ENCODE measurements at regions not wholly inside any gene's neighbourhood (a gene's known extent, or its start where the extent isn't known, plus 50 kb on each side); places are given as distances from the start of the nearest gene placed in this dataset.

GRCh38 chr22:27206374-27207133 lies 549.2 kb downstream of the MIAT start:
- TF ChIP-seq, protein P1, sequence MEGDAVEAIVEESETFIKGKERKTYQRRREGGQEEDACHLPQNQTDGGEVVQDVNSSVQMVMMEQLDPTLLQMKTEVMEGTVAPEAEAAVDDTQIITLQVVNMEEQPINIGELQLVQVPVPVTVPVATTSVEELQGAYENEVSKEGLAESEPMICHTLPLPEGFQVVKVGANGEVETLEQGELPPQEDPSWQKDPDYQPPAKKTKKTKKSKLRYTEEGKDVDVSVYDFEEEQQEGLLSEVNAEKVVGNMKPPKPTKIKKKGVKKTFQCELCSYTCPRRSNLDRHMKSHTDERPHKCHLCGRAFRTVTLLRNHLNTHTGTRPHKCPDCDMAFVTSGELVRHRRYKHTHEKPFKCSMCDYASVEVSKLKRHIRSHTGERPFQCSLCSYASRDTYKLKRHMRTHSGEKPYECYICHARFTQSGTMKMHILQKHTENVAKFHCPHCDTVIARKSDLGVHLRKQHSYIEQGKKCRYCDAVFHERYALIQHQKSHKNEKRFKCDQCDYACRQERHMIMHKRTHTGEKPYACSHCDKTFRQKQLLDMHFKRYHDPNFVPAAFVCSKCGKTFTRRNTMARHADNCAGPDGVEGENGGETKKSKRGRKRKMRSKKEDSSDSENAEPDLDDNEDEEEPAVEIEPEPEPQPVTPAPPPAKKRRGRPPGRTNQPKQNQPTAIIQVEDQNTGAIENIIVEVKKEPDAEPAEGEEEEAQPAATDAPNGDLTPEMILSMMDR (IDR thresholded peaks at IDR 0.05): no peak
- Histone ChIP-seq H3K36me3 (no peaks in the 10 kb centered on the region), H3K27ac (peak overlapping the region in 1 of 2 donors; percentile 16), H3K9me3 (no peaks in the 10 kb centered on the region), H3K27me3 (no peaks in the 10 kb centered on the region), H3K4me3 (no peak overlapping the region), H3K4me1 (peaks cover 0 to 50% (median 15%) of the 10 kb centered on the region in 4 donors)
- no peak for DNase-seq
- intact Hi-C loops (cut with DNase I; ENCODE audit: low total_unique reads): no loop called here

GRCh38 chr22:27207266-27207665 lies 549.9 kb downstream of the MIAT start:
- no peaks in the 10 kb centered on the region for H3K36me3 ChIP-seq
- intact Hi-C loops (cut with DNase I; ENCODE audit: low total_unique reads): no loop called here
- no peak for DNase-seq
- H3K4me3 ChIP-seq: no peak overlapping the region
- no peak overlapping the region for H3K27ac ChIP-seq
- no peaks in the 10 kb centered on the region for H3K9me3 ChIP-seq
- TF ChIP-seq, protein P1 (IDR thresholded peaks at IDR 0.05): no peak
- H3K4me1 ChIP-seq: peaks cover 0 to 52% (median 17%) of the 10 kb centered on the region in 4 donors
- no peaks in the 10 kb centered on the region for H3K27me3 ChIP-seq

GRCh38 chr22:27207907-27208306 lies 550.5 kb downstream of the MIAT start:
- TF ChIP-seq, protein P1 (IDR thresholded peaks at IDR 0.05): no peak
- Histone ChIP-seq H3K9me3 (no peaks in the 10 kb centered on the region), H3K36me3 (no peaks in the 10 kb centered on the region), H3K4me1 (peaks cover under 1 to 49% (median 13%) of the 10 kb centered on the region in 4 donors), H3K4me3 (no peak overlapping the region), H3K27me3 (no peaks in the 10 kb centered on the region), H3K27ac (no peak overlapping the region)
- intact Hi-C loops (cut with DNase I; ENCODE audit: low total_unique reads): no loop called here
- peak; percentile 42 to 81 for DNase-seq

DNA sequence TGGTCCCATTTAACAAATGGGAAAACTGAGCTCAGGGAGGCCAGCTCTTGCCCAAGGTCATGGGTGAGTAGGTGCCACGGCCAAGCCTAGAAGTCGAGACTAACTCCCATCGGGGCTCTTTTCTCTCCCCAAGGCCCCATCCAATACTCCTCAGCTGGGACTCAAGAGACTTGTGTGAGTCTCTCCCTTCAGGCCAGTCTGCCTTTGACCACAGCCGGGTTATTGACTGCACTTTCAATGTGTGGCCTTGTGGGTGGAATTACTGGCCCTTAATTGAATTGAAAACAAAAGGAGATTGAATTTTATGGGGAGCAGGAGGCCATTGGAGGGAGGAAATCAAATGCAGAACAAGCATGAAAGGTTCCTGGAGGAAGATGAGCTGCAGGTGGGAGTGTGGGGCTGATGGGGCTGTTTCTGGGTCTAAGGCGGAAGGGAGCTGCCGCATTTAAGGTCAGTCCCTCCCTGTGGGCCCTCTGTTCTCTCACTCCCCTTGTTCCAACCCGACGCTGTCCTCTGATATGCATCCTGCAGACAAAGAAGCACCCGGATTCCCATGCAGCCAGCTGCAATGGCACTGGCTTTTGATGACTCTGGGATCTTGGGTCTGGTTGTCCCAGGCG lies 552.8 kb downstream of the MIAT start:
- no peaks in the 10 kb centered on the region for H3K36me3 ChIP-seq
- intact Hi-C loops (cut with DNase I; ENCODE audit: low total_unique reads): loop anchor here (5.0 kb wide), 1 partner anchor 103 kb away; no protein-coding TSS in a partner anchor
- H3K27ac ChIP-seq: no peak overlapping the region
- H3K9me3 ChIP-seq: no peaks in the 10 kb centered on the region
- peaks cover 13 to 65% (median 30%) of the 10 kb centered on the region in 4 donors for H3K4me1 ChIP-seq
- H3K27me3 ChIP-seq: no peaks in the 10 kb centered on the region
- H3K4me3 ChIP-seq: no peak overlapping the region
- no peak for DNase-seq
- TF ChIP-seq, protein P1 (IDR thresholded peaks at IDR 0.05): no peak

DNA sequence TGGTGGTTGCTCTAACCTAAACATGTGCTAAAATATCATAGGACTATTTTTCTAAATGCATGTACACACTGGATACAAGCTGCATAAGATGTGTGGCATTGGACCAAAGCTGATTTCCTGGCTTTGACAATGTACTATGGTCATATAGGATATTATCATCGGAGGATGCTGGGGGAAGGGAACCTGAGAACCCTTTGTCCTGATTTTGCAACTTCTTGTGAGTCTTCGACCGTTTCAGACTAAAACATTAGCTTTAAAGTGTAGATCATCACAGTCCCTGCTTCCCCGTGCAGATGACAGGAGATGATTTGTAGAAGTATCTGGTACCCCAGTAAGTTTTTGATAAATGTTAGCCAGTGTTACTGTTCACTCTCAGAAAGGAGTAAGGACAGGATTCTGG lies 554.7 kb downstream of the MIAT start:
- H3K27ac ChIP-seq: peak overlapping the region; percentile 65 to 83
- intact Hi-C loops (cut with DNase I; ENCODE audit: low total_unique reads): loop anchor here (5.0 kb wide), 1 partner anchor 105 kb away; no protein-coding TSS in a partner anchor
- DNase-seq: no peak
- H3K27me3 ChIP-seq: no peaks in the 10 kb centered on the region
- peaks cover 13 to 50% (median 25%) of the 10 kb centered on the region in 4 donors for H3K4me1 ChIP-seq
- H3K36me3 ChIP-seq: no peaks in the 10 kb centered on the region
- TF ChIP-seq, protein P1 (IDR thresholded peaks at IDR 0.05): no peak
- no peaks in the 10 kb centered on the region for H3K9me3 ChIP-seq
- no peak overlapping the region for H3K4me3 ChIP-seq

Data from tibial artery (tissue), 4 donors.